CD4-positive, alpha-beta T cell (primary cell): ENCODE measurements at regions not wholly inside any gene's neighbourhood (a gene's known extent, or its start where the extent isn't known, plus 50 kb on each side); places are given as distances from the start of the nearest gene placed in this dataset.

Experiments used
- ATAC-seq: fragments of 200-7000 bp; cut with Tn5 transposase; one replicate; pipeline ENCODE4 v1.10.0; 2022; ENCODE audit warnings: mild to moderate bottlenecking; ENCODE audit not compliant: poor library complexity
- CTCF ChIA-PET: fragments of 350-600 bp; sonication (Branson Sonifier 250); formaldehyde crosslinking; loops from one replicate; lab custom pipeline; 2021; ENCODE audit warnings: antibody characterized with exemption, inconsistent platforms; lab: Charles Lee
- POLR2A ChIA-PET: fragments of 350-600 bp; sonication (Branson Sonifier 250); formaldehyde crosslinking; loops from one replicate; lab custom pipeline; 2021; ENCODE audit warnings: antibody characterized with exemption, inconsistent platforms; lab: Charles Lee
- DNase-seq, 14 experiments: peaks; one replicate each; pipeline ENCODE4 v3.0.0-alpha.2; 2013 to 2020; ENCODE audit warnings: mixed read lengths in 2 of 14
- H3K27ac ChIP-seq, 2 donors: one replicate each; pipeline versions ENCODE4 v1.5.1 to v1.7.0; 2013; ENCODE audit warnings: low read length in 2 of 2, low read depth in 1 of 2, mild to moderate bottlenecking in 1 of 2
- H3K27me3 ChIP-seq, 2 experiments: 1 replicate in 1 of 2; 2 replicates in 1 of 2; pipeline versions ENCODE4 v1.6.1 to v1.7.0; 2013; ENCODE audit warnings: low read length in 2 of 2, control low read depth in 1 of 2, mild to moderate bottlenecking in 1 of 2, moderate library complexity in 1 of 2; ENCODE audit not compliant: insufficient read depth in 2 of 2, control insufficient read depth in 1 of 2
- H3K36me3 ChIP-seq: one replicate; pipeline ENCODE4 v1.6.1; 2013; ENCODE audit warnings: low read length, control low read depth; ENCODE audit not compliant: insufficient read depth
- H3K4me1 ChIP-seq: one replicate; pipeline ENCODE4 v1.6.1; 2013; ENCODE audit warnings: low read length, control low read depth; ENCODE audit not compliant: insufficient read depth
- H3K4me3 ChIP-seq: one replicate; pipeline ENCODE4 v1.5.1; 2013; ENCODE audit warnings: mild to moderate bottlenecking, low read length, moderate library complexity
- H3K9me3 ChIP-seq, 2 experiments: 1 replicate in 1 of 2; 2 replicates in 1 of 2; pipeline versions ENCODE4 v1.6.1 to v1.7.0; 2013; ENCODE audit warnings: low read length in 2 of 2, mild to moderate bottlenecking in 2 of 2, control low read depth in 1 of 2, moderate library complexity in 1 of 2; ENCODE audit not compliant: control insufficient read depth in 1 of 2, insufficient read depth in 1 of 2
- H3K27ac Mint-ChIP-seq: one replicate; pipeline ENCODE4 v1.8.0; 2020; ENCODE audit warnings: mixed read lengths
- H3K27me3 Mint-ChIP-seq: one replicate; pipeline ENCODE4 v1.8.0; 2021; ENCODE audit warnings: mixed read lengths
- H3K36me3 Mint-ChIP-seq: one replicate; pipeline ENCODE4 v1.8.0; 2021; ENCODE audit warnings: low read depth, mixed read lengths
- H3K4me1 Mint-ChIP-seq: one replicate; pipeline ENCODE4 v1.8.0; 2021; ENCODE audit warnings: low read depth, mixed read lengths
- H3K4me3 Mint-ChIP-seq: one replicate; pipeline ENCODE4 v1.8.0; 2020; ENCODE audit warnings: mild to moderate bottlenecking, mixed read lengths
- H3K9me3 Mint-ChIP-seq: one replicate; pipeline ENCODE4 v1.8.0; 2020; ENCODE audit warnings: mixed read lengths
- CTCF ChIP-seq: fragments of 200-600 bp; IDR thresholded peaks from one replicate; pipeline ENCODE4 v1.8.0; 2022; ENCODE audit warnings: antibody characterized with exemption, mild to moderate bottlenecking
- intact Hi-C, 2 experiments: fragments of 100-400 bp; cut with DNase I in 1 of 2; cut with micrococcal nuclease in 1 of 2; formaldehyde crosslinking; loops; one replicate each; pipeline versions ENCODE4 v1.15.1 to v1.9.0; 2023 to 2025; cut with DNase I, micrococcal nuclease

GRCh38 chr5:4725594-4725993 lies 414.5 kb upstream of the ADAMTS16 start:
- Mint-ChIP-seq H3K36me3 (no peaks in the 10 kb centered on the region), H3K27ac (no peak overlapping the region), H3K4me1 (no peaks in the 10 kb centered on the region), H3K9me3 (peaks cover 8% of the 10 kb centered on the region), H3K4me3 (no peak overlapping the region), H3K27me3 (no peaks in the 10 kb centered on the region)
- Histone ChIP-seq H3K27ac (no peak overlapping the region), H3K9me3 (peaks cover 0 to 4% of the 10 kb centered on the region in 2 experiments), H3K27me3 (no peaks in the 10 kb centered on the region), H3K4me3 (no peak overlapping the region), H3K36me3 (no peaks in the 10 kb centered on the region), H3K4me1 (no peaks in the 10 kb centered on the region)
- ATAC-seq (no peak), DNase-seq (no peak)
- TF ChIP-seq CTCF: no peak
- POLR2A ChIA-PET: no interaction called here
- intact Hi-C loops: no loop called here
- CTCF ChIA-PET: no interaction called here

- Mint-ChIP-seq H3K9me3 (peaks cover 8% of the 10 kb centered on the region), H3K4me1 (no peaks in the 10 kb centered on the region), H3K27ac (no peak overlapping the region), H3K36me3 (no peaks in the 10 kb centered on the region), H3K27me3 (no peaks in the 10 kb centered on the region), H3K4me3 (no peak overlapping the region)
- no peak overlapping the region for H3K27ac ChIP-seq
- intact Hi-C loops: no loop called here
- no peak overlapping the region for H3K4me3 ChIP-seq
- no peaks in the 10 kb centered on the region for H3K4me1 ChIP-seq
- no peaks in the 10 kb centered on the region for H3K36me3 ChIP-seq
- no peaks in the 10 kb centered on the region for H3K9me3 ChIP-seq
- TF ChIP-seq CTCF: no peak
- no peaks in the 10 kb centered on the region for H3K27me3 ChIP-seq
- POLR2A ChIA-PET: no interaction called here
- DNase-seq (no peak), ATAC-seq (no peak)
- CTCF ChIA-PET: no interaction called here
Observed at GRCh38 chr5:4730279-4730678, 409.9 kb upstream of the ADAMTS16 start.

- Mint-ChIP-seq H3K27ac (no peak overlapping the region), H3K9me3 (peaks cover 12% of the 10 kb centered on the region), H3K36me3 (no peaks in the 10 kb centered on the region), H3K4me1 (no peaks in the 10 kb centered on the region), H3K27me3 (no peaks in the 10 kb centered on the region), H3K4me3 (no peak overlapping the region)
- Histone ChIP-seq H3K4me3 (no peak overlapping the region), H3K27me3 (no peaks in the 10 kb centered on the region), H3K27ac (no peak overlapping the region), H3K4me1 (no peaks in the 10 kb centered on the region), H3K9me3 (peaks cover 0 to 9% of the 10 kb centered on the region in 2 experiments), H3K36me3 (no peaks in the 10 kb centered on the region)
- ChIA-PET POLR2A (no interaction called here), CTCF (no interaction called here)
- no peak for DNase-seq
- intact Hi-C loops: no loop called here
- TF ChIP-seq CTCF: no peak
- no peak for ATAC-seq
Observed at GRCh38 chr5:4734348-4734747, 405.8 kb upstream of the ADAMTS16 start.
